GM23248 (cell line): ENCODE measurements at regions not wholly inside any gene's neighbourhood (a gene's known extent, or its start where the extent isn't known, plus 50 kb on each side); places are given as distances from the start of the nearest gene placed in this dataset.

ENCODE experiments used
- DNase-seq: peaks from one replicate; pipeline ENCODE4 v3.0.0-alpha.2; 2015
- H2AFZ ChIP-seq: fragments of 200-600 bp; sonication (generic); 2 replicates; pipeline ENCODE4 v1.6.1; 2016; ENCODE audit warnings: antibody characterized with exemption
- H3F3A ChIP-seq: fragments of 200-600 bp; sonication (generic); 2 replicates; pipeline ENCODE4 v1.6.1; 2016; ENCODE audit warnings: mild to moderate bottlenecking, antibody characterized with exemption, mixed run types; ENCODE audit not compliant: insufficient read depth
- H3K27ac ChIP-seq: fragments of 200-600 bp; sonication (generic); 2 replicates; pipeline ENCODE4 v1.5.1; 2016; ENCODE audit warnings: mild to moderate bottlenecking
- H3K27me3 ChIP-seq: fragments of 200-600 bp; sonication (generic); replicated peaks from 2 replicates; pipeline ENCODE4 v1.6.1; 2016; ENCODE audit warnings: mild to moderate bottlenecking; ENCODE audit not compliant: insufficient read depth
- H3K36me3 ChIP-seq: fragments of 200-600 bp; sonication (generic); 2 replicates; pipeline ENCODE4 v1.6.1; 2016; ENCODE audit warnings: low read depth, mild to moderate bottlenecking
- H3K4me1 ChIP-seq: fragments of 200-600 bp; sonication (generic); 2 replicates; pipeline ENCODE4 v1.6.1; 2016; ENCODE audit warnings: mild to moderate bottlenecking; ENCODE audit not compliant: insufficient read depth
- H3K4me2 ChIP-seq: fragments of 200-600 bp; sonication (generic); one replicate; pipeline ENCODE4 v1.6.1; 2016; ENCODE audit warnings: mild to moderate bottlenecking; ENCODE audit not compliant: unreplicated experiment
- H3K4me3 ChIP-seq: fragments of 200-600 bp; sonication (generic); 2 replicates; pipeline ENCODE4 v1.5.1; 2016; ENCODE audit warnings: mild to moderate bottlenecking
- H3K79me2 ChIP-seq: fragments of 200-600 bp; sonication (generic); 2 replicates; pipeline ENCODE4 v1.6.1; 2016; ENCODE audit warnings: mild to moderate bottlenecking; ENCODE audit not compliant: insufficient read depth
- H3K9ac ChIP-seq: fragments of 200-600 bp; sonication (generic); 2 replicates; pipeline ENCODE4 v1.6.1; 2016; ENCODE audit warnings: mild to moderate bottlenecking
- H3K9me2 ChIP-seq: fragments of 200-600 bp; sonication (generic); 2 replicates; pipeline ENCODE4 v1.6.1; 2016; ENCODE audit warnings: mixed run types, mild to moderate bottlenecking, moderate library complexity; ENCODE audit not compliant: insufficient read depth
- H3K9me3 ChIP-seq: fragments of 200-600 bp; sonication (generic); one replicate; pipeline ENCODE4 v1.6.1; 2017; ENCODE audit warnings: low read depth
- H4K20me1 ChIP-seq: fragments of 200-600 bp; sonication (generic); 2 replicates; pipeline ENCODE4 v1.6.0; 2016; ENCODE audit not compliant: insufficient read depth
- EZH2 ChIP-seq: fragments of 200-600 bp; sonication (generic); IDR thresholded peaks from 2 replicates; pipeline ENCODE4 v1.6.1; 2018; ENCODE audit warnings: antibody characterized with exemption, mild to moderate bottlenecking; ENCODE audit not compliant: insufficient read depth, poor library complexity, severe bottlenecking
- EZH2phosphoT487 ChIP-seq: fragments of 200-600 bp; sonication (generic); IDR thresholded peaks from 2 replicates; pipeline ENCODE4 v1.6.1; 2018; ENCODE audit warnings: antibody characterized with exemption, moderate library complexity, mild to moderate bottlenecking, low read depth; ENCODE audit not compliant: insufficient read depth
- WGBS, 2 experiments: methylation state at CpG; one replicate each; pipeline ENCODE4 v1.1.6; 2015 to 2017; ENCODE audit warnings: low lambda C conversion rate in 2 of 2, low coverage in 1 of 2; ENCODE audit errors: missing lambda C conversion rate in 2 of 2; 5-methylcytosine and 5-hydroxymethylcytosine counted together
- in situ Hi-C: fragments of 300-500 bp; cut with MboI; formaldehyde crosslinking; loops from 2 replicates; pipeline ENCODE4 v1.15.0; 2020

GRCh38 chr11:27254744-27255446 is 108.1 kb downstream of the CCDC34 start:
- peak; percentile 85 for DNase-seq
- H3K9me3 ChIP-seq = no peaks in the 10 kb centered on the region
- H3K36me3 ChIP-seq = no peaks in the 10 kb centered on the region
- H3F3A ChIP-seq = peaks cover 25% of the 10 kb centered on the region
- in situ Hi-C loops = no loop called here
- no peaks in the 10 kb centered on the region for H3K79me2 ChIP-seq
- H4K20me1 ChIP-seq = no peaks in the 10 kb centered on the region
- peak overlapping the region; percentile 79 for H3K9ac ChIP-seq
- WGBS, 2 experiments = 0% methylated on average over 1 of the region's 1 CpG
- no peak overlapping the region for H2AFZ ChIP-seq
- peaks cover 30% of the 10 kb centered on the region for H3K4me1 ChIP-seq
- H3K4me3 ChIP-seq = 0 out of 2 replicates have a peak overlapping the region, but pooled peaks have one; percentile 24
- TF ChIP-seq EZH2phosphoT487 (no peak), EZH2 (no peak)
- H3K4me2 ChIP-seq = peak overlapping the region; percentile 76
- no peaks in the 10 kb centered on the region for H3K9me2 ChIP-seq
- peak overlapping the region; percentile 99 for H3K27ac ChIP-seq
- no peaks in the 10 kb centered on the region for H3K27me3 ChIP-seq

- H3K9ac ChIP-seq = no peak overlapping the region
- in situ Hi-C loops = no loop called here
- H3K4me1 ChIP-seq = peaks cover 30% of the 10 kb centered on the region
- H3K4me3 ChIP-seq = no peak overlapping the region
- H4K20me1 ChIP-seq = no peaks in the 10 kb centered on the region
- no peaks in the 10 kb centered on the region for H3K79me2 ChIP-seq
- no peak overlapping the region for H3K4me2 ChIP-seq
- no peaks in the 10 kb centered on the region for H3K9me3 ChIP-seq
- no peak overlapping the region for H3K27ac ChIP-seq
- no peak overlapping the region for H2AFZ ChIP-seq
- no peaks in the 10 kb centered on the region for H3K36me3 ChIP-seq
- DNase-seq = no peak
- H3K27me3 ChIP-seq = no peaks in the 10 kb centered on the region
- WGBS, 2 experiments = 93 to 100% methylated on average over 1 of the region's 1 CpG
- H3F3A ChIP-seq = peaks cover 25% of the 10 kb centered on the region
- H3K9me2 ChIP-seq = no peaks in the 10 kb centered on the region
- no peak for TF ChIP-seq EZH2
- no peak for TF ChIP-seq EZH2phosphoT487
Measured at GRCh38 chr11:27253224-27253623, 109.8 kb downstream of the CCDC34 start.

- no peaks in the 10 kb centered on the region for H3K9me3 ChIP-seq
- in situ Hi-C loops = no loop called here
- no peaks in the 10 kb centered on the region; the same call in 1 of the 2 replicates for H3K9me2 ChIP-seq
- peak overlapping the region; percentile 32; the same call in 1 of the 2 replicates for H2AFZ ChIP-seq
- H3K4me3 ChIP-seq = no peak overlapping the region
- H4K20me1 ChIP-seq = no peaks in the 10 kb centered on the region
- peaks cover 30% of the 10 kb centered on the region for H3K4me1 ChIP-seq
- no peak for DNase-seq
- no peaks in the 10 kb centered on the region for H3K79me2 ChIP-seq
- WGBS, 2 experiments = 86 to 91% methylated on average over 4 to 5 of the region's 5 CpGs
- H3F3A ChIP-seq = peaks cover 25% of the 10 kb centered on the region
- H3K36me3 ChIP-seq = no peaks in the 10 kb centered on the region
- TF ChIP-seq EZH2phosphoT487 (no peak), EZH2 (no peak)
- no peak overlapping the region for H3K27ac ChIP-seq
- H3K27me3 ChIP-seq = no peaks in the 10 kb centered on the region
- no peak overlapping the region for H3K4me2 ChIP-seq
- no peak overlapping the region for H3K9ac ChIP-seq
Measured at GRCh38 chr11:27250867-27251665, 111.9 kb downstream of the CCDC34 start.

GRCh38 chr11:27248576-27249509 is 114.2 kb downstream of the CCDC34 start:
- Histone ChIP-seq H2AFZ (peak overlapping the region; percentile 71), H3K9me3 (no peaks in the 10 kb centered on the region), H3F3A (peaks cover 6% of the 10 kb centered on the region), H3K27ac (0 out of 2 replicates have a peak overlapping the region, but pooled peaks have one; percentile 17), H3K9me2 (no peaks in the 10 kb centered on the region; the same call in 1 of the 2 replicates), H3K36me3 (no peaks in the 10 kb centered on the region), H3K4me3 (no peak overlapping the region), H3K4me2 (no peak overlapping the region), H3K9ac (peak overlapping the region; percentile 32; the same call in 1 of the 2 replicates), H3K79me2 (no peaks in the 10 kb centered on the region), H4K20me1 (no peaks in the 10 kb centered on the region), H3K4me1 (peaks cover 8% of the 10 kb centered on the region), H3K27me3 (no peaks in the 10 kb centered on the region)
- 50 to 54% methylated on average over 13 of the region's 13 CpGs for WGBS, 2 experiments
- TF ChIP-seq EZH2phosphoT487 = no peak
- no peak for TF ChIP-seq EZH2
- in situ Hi-C loops = no loop called here
- peak; percentile 23 for DNase-seq
